ENCODE measurements at regions not wholly inside any gene's neighbourhood (a gene's known extent, or its start where the extent isn't known, plus 50 kb on each side); places are given as distances from the start of the nearest gene placed in this dataset.
"Not testable (repeated sequence)": the region's sequence is repeated elsewhere in the genome, so short reads cannot be mapped to it uniquely, and the experiment has no call there.

DNA sequence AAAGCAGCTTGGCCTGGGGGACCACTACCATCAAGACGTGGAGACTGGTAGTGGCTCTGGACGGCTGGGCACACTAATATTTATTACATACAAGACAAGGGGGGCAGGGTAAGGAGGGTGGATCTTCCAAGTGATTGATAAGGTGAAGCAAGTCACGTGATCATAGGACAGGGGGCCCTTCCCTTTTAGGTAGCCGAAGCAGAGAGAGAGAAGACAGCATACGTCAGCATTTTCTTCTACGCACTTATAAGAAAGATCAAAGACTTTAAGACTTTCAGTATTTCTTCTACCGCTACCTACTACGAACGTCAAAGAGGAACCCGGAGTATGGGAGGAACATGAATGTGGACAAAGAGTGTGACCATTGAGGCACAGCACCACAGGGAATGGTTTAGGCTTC, 307.9 kb downstream of the RPIA start:
- Histone ChIP-seq H3K36me3 (ENCODE audit: insufficient read depth, low read length) (no peaks in the 10 kb centered on the region), H3K4me3 (ENCODE audit: low read depth, low read length, poor library complexity, severe bottlenecking) (no peak overlapping the region), H3K79me2 (ENCODE audit: insufficient read depth, low read length) (no peaks in the 10 kb centered on the region), H3K9me3 (ENCODE audit: low read length) (no peaks in the 10 kb centered on the region), H3K4me1 (ENCODE audit: insufficient read depth, low read length, severe bottlenecking) (no peaks in the 10 kb centered on the region), H3K4me2 (ENCODE audit: low read length) (no peak overlapping the region), H3K27ac (ENCODE audit: low read depth, low read length, poor library complexity, severe bottlenecking) (no peak overlapping the region), H3K9ac (ENCODE audit: low read length) (no peak overlapping the region), H3K9me2 (ENCODE audit: low read depth, low read length) (no peaks in the 10 kb centered on the region), H3F3A (ENCODE audit: insufficient read depth, low read length) (no peaks in the 10 kb centered on the region), H2AFZ (ENCODE audit: low read length) (no peak overlapping the region), H4K20me1 (ENCODE audit: insufficient read depth, low read length) (no peaks in the 10 kb centered on the region), H3K27me3 (ENCODE audit: insufficient read depth, low read length) (no peaks in the 10 kb centered on the region)
- TF ChIP-seq EZH2 (IDR thresholded peaks at IDR 0.05; ENCODE audit: borderline replicate concordance, low read length): no peak
- TF ChIP-seq, protein P1, sequence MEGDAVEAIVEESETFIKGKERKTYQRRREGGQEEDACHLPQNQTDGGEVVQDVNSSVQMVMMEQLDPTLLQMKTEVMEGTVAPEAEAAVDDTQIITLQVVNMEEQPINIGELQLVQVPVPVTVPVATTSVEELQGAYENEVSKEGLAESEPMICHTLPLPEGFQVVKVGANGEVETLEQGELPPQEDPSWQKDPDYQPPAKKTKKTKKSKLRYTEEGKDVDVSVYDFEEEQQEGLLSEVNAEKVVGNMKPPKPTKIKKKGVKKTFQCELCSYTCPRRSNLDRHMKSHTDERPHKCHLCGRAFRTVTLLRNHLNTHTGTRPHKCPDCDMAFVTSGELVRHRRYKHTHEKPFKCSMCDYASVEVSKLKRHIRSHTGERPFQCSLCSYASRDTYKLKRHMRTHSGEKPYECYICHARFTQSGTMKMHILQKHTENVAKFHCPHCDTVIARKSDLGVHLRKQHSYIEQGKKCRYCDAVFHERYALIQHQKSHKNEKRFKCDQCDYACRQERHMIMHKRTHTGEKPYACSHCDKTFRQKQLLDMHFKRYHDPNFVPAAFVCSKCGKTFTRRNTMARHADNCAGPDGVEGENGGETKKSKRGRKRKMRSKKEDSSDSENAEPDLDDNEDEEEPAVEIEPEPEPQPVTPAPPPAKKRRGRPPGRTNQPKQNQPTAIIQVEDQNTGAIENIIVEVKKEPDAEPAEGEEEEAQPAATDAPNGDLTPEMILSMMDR (IDR thresholded peaks at IDR 0.05; ENCODE audit: low read length): no peak

- Histone ChIP-seq H3K36me3 (ENCODE audit: insufficient read depth, low read length) (no peaks in the 10 kb centered on the region), H3K9me2 (ENCODE audit: low read depth, low read length) (no peaks in the 10 kb centered on the region), H3K27me3 (ENCODE audit: insufficient read depth, low read length) (no peaks in the 10 kb centered on the region), H3K4me2 (ENCODE audit: low read length) (no peak overlapping the region), H3K4me1 (ENCODE audit: insufficient read depth, low read length, severe bottlenecking) (no peaks in the 10 kb centered on the region), H3K9ac (ENCODE audit: low read length) (no peak overlapping the region), H3K9me3 (ENCODE audit: low read length) (no peaks in the 10 kb centered on the region), H3F3A (ENCODE audit: insufficient read depth, low read length) (no peaks in the 10 kb centered on the region), H2AFZ (ENCODE audit: low read length) (no peak overlapping the region), H3K79me2 (ENCODE audit: insufficient read depth, low read length) (no peaks in the 10 kb centered on the region), H4K20me1 (ENCODE audit: insufficient read depth, low read length) (no peaks in the 10 kb centered on the region), H3K4me3 (ENCODE audit: low read depth, low read length, poor library complexity, severe bottlenecking) (no peak overlapping the region), H3K27ac (ENCODE audit: low read depth, low read length, poor library complexity, severe bottlenecking) (no peak overlapping the region)
- no peak for TF ChIP-seq EZH2 (IDR thresholded peaks at IDR 0.05; ENCODE audit: borderline replicate concordance, low read length)
- TF ChIP-seq, protein P1 (IDR thresholded peaks at IDR 0.05; ENCODE audit: low read length): no peak
These were observed 308.8 kb downstream of the RPIA start for GRCh38 chr2:89000235-89000634.

- H3K9me2 ChIP-seq (ENCODE audit: low read depth, low read length); H3K9ac ChIP-seq (ENCODE audit: low read length); H3K4me3 ChIP-seq (ENCODE audit: low read depth, low read length, poor library complexity, severe bottlenecking); H2AFZ ChIP-seq (ENCODE audit: low read length); H3F3A ChIP-seq (ENCODE audit: insufficient read depth, low read length); H3K27me3 ChIP-seq (ENCODE audit: insufficient read depth, low read length); H3K4me2 ChIP-seq (ENCODE audit: low read length); H3K27ac ChIP-seq (ENCODE audit: low read depth, low read length, poor library complexity, severe bottlenecking); H3K9me3 ChIP-seq (ENCODE audit: low read length); H3K36me3 ChIP-seq (ENCODE audit: insufficient read depth, low read length); H3K79me2 ChIP-seq (ENCODE audit: insufficient read depth, low read length); H4K20me1 ChIP-seq (ENCODE audit: insufficient read depth, low read length); H3K4me1 ChIP-seq (ENCODE audit: insufficient read depth, low read length, severe bottlenecking): not testable (repeated sequence)
- TF ChIP-seq, protein P1 (IDR thresholded peaks at IDR 0.05; ENCODE audit: low read length): 0 out of 2 replicates have a peak, but pooled peaks have one; percentile 8
These were observed 312.8 kb downstream of the RPIA start for GRCh38 chr2:89004238-89004637.

DNA sequence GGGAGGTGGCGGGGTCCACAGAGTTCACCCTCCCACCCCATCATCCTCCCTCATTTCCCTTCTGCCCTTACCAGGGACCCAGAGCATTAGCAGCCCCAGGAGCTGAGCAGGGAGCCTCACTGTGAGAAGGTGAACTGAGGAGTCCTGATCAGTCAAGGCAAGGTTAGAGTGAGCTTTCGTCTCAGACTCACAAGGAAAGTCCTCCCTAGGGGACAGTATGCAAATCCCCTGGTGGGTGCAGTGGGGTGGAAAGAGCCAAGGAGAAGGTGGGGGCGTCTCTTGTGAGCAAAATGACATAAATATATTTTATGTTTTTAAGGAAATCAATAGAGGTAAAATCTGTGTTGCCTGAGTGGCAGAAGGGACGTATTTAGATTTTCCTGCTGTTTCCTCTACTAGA, 329.1 kb downstream of the RPIA start:
- H3K4me2 ChIP-seq (ENCODE audit: low read length); H3K36me3 ChIP-seq (ENCODE audit: insufficient read depth, low read length); H3K27me3 ChIP-seq (ENCODE audit: insufficient read depth, low read length); H2AFZ ChIP-seq (ENCODE audit: low read length); H3K9me2 ChIP-seq (ENCODE audit: low read depth, low read length); H3K4me3 ChIP-seq (ENCODE audit: low read depth, low read length, poor library complexity, severe bottlenecking); H3F3A ChIP-seq (ENCODE audit: insufficient read depth, low read length); H3K9ac ChIP-seq (ENCODE audit: low read length); H3K27ac ChIP-seq (ENCODE audit: low read depth, low read length, poor library complexity, severe bottlenecking); H3K79me2 ChIP-seq (ENCODE audit: insufficient read depth, low read length); H4K20me1 ChIP-seq (ENCODE audit: insufficient read depth, low read length); H3K9me3 ChIP-seq (ENCODE audit: low read length): not testable (repeated sequence)
- peaks cover 13% of the 10 kb centered on the region for H3K4me1 ChIP-seq (ENCODE audit: insufficient read depth, low read length, severe bottlenecking)

- not testable (repeated sequence) for H3F3A ChIP-seq (ENCODE audit: insufficient read depth, low read length); H3K36me3 ChIP-seq (ENCODE audit: insufficient read depth, low read length); H3K27ac ChIP-seq (ENCODE audit: low read depth, low read length, poor library complexity, severe bottlenecking); H3K79me2 ChIP-seq (ENCODE audit: insufficient read depth, low read length); H3K9ac ChIP-seq (ENCODE audit: low read length); H3K9me3 ChIP-seq (ENCODE audit: low read length); H3K27me3 ChIP-seq (ENCODE audit: insufficient read depth, low read length); H3K4me3 ChIP-seq (ENCODE audit: low read depth, low read length, poor library complexity, severe bottlenecking); H2AFZ ChIP-seq (ENCODE audit: low read length); H3K9me2 ChIP-seq (ENCODE audit: low read depth, low read length); H3K4me2 ChIP-seq (ENCODE audit: low read length); H4K20me1 ChIP-seq (ENCODE audit: insufficient read depth, low read length)
- peaks cover 32% of the 10 kb centered on the region for H3K4me1 ChIP-seq (ENCODE audit: insufficient read depth, low read length, severe bottlenecking)
These were observed 334.8 kb downstream of the RPIA start for GRCh38 chr2:89026296-89026695.

DNA sequence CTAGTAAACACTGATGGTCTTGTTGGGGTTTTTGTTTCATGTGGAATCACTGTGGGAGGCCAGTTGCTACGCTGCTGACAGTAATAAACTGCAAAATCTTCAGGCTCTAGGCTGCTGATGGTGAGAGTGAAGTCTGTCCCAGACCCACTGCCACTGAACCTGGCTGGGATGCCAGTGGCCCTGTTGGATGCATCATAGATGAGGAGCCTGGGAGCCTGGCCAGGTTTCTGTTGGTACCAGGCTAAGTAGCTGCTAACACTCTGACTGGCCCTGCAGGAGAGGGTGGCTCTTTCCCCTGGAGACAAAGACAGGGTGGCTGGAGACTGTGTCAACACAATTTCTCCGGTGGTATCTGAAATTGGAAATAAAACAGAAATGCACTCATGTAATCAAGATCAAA, 335.6 kb downstream of the RPIA start:
- H3K27ac ChIP-seq (ENCODE audit: low read depth, low read length, poor library complexity, severe bottlenecking): peak overlapping the region; percentile 93
- not testable (repeated sequence) for H3K36me3 ChIP-seq (ENCODE audit: insufficient read depth, low read length); H3K9me3 ChIP-seq (ENCODE audit: low read length); H3K79me2 ChIP-seq (ENCODE audit: insufficient read depth, low read length); H3K27me3 ChIP-seq (ENCODE audit: insufficient read depth, low read length); H4K20me1 ChIP-seq (ENCODE audit: insufficient read depth, low read length); H3K9me2 ChIP-seq (ENCODE audit: low read depth, low read length); H3F3A ChIP-seq (ENCODE audit: insufficient read depth, low read length); H2AFZ ChIP-seq (ENCODE audit: low read length)
- peak overlapping the region; percentile 46; the same call in 1 of the 2 replicates for H3K9ac ChIP-seq (ENCODE audit: low read length)
- peak overlapping the region; percentile 51 for H3K4me3 ChIP-seq (ENCODE audit: low read depth, low read length, poor library complexity, severe bottlenecking)
- H3K4me2 ChIP-seq (ENCODE audit: low read length): peak overlapping the region; percentile 34
- H3K4me1 ChIP-seq (ENCODE audit: insufficient read depth, low read length, severe bottlenecking): peaks cover 32% of the 10 kb centered on the region
